GM23338 (cell line): ENCODE measurements at regions not wholly inside any gene's neighbourhood (a gene's known extent, or its start where the extent isn't known, plus 50 kb on each side); places are given as distances from the start of the nearest gene placed in this dataset.

Experiments used
- ATAC-seq: fragments of 200-7000 bp; cut with Tn5 transposase; 3 replicates; pipeline ENCODE4 v1.9.1; 2020
- DNase-seq: peaks from one replicate; pipeline ENCODE4 v3.0.0-alpha.2; 2015; ENCODE audit warnings: low spot score
- H2AFZ ChIP-seq: fragments of 200-600 bp; sonication (generic); 2 replicates; pipeline ENCODE4 v1.8.0; 2016; ENCODE audit warnings: antibody characterized with exemption, mild to moderate bottlenecking, moderate library complexity
- H3F3A ChIP-seq: fragments of 200-600 bp; sonication (generic); replicated peaks from 2 replicates; pipeline ENCODE4 v1.8.0; 2017; ENCODE audit warnings: antibody characterized with exemption, mixed run types, low read depth
- H3K27ac ChIP-seq: fragments of 200-600 bp; sonication (generic); 2 replicates; pipeline ENCODE4 v1.6.1; 2016; ENCODE audit warnings: low read depth
- H3K27me3 ChIP-seq: fragments of 200-600 bp; sonication (generic); 2 replicates; pipeline ENCODE4 v1.8.0; 2016; ENCODE audit warnings: mild to moderate bottlenecking, mixed run types, moderate library complexity; ENCODE audit not compliant: insufficient read depth
- H3K36me3 ChIP-seq: fragments of 200-600 bp; sonication (generic); 2 replicates; pipeline ENCODE4 v1.8.0; 2016; ENCODE audit warnings: mild to moderate bottlenecking; ENCODE audit not compliant: insufficient read depth
- H3K4me1 ChIP-seq: fragments of 200-600 bp; sonication (generic); 2 replicates; pipeline ENCODE4 v1.8.0; 2016; ENCODE audit warnings: mild to moderate bottlenecking, moderate library complexity; ENCODE audit not compliant: insufficient read depth
- H3K4me2 ChIP-seq: fragments of 200-600 bp; sonication (generic); 2 replicates; pipeline ENCODE4 v1.7.1; 2017; ENCODE audit warnings: mixed run types
- H3K4me3 ChIP-seq: fragments of 200-600 bp; sonication (generic); 2 replicates; pipeline ENCODE4 v1.6.1; 2016; ENCODE audit warnings: mixed run types
- H3K79me2 ChIP-seq: fragments of 200-600 bp; sonication (generic); replicated peaks from 2 replicates; pipeline ENCODE4 v1.8.0; 2017; ENCODE audit warnings: mild to moderate bottlenecking; ENCODE audit not compliant: insufficient read depth
- H3K9me2 ChIP-seq: fragments of 200-600 bp; sonication (generic); 2 replicates; pipeline ENCODE4 v1.8.0; 2017; ENCODE audit not compliant: insufficient read depth
- H4K20me1 ChIP-seq: fragments of 200-600 bp; sonication (generic); replicated peaks from 2 replicates; pipeline ENCODE4 v1.8.0; 2017; ENCODE audit warnings: mild to moderate bottlenecking; ENCODE audit not compliant: insufficient read depth
- H3K27ac Mint-ChIP-seq: 2 replicates; pipeline ENCODE4 v1.8.0; 2020; ENCODE audit warnings: inconsistent platforms, mild to moderate bottlenecking, moderate library complexity, mixed read lengths
- H3K27me3 Mint-ChIP-seq: 3 replicates; pipeline ENCODE4 v1.8.0; 2022; ENCODE audit warnings: low read depth, mild to moderate bottlenecking, moderate library complexity, mixed read lengths, inconsistent platforms; ENCODE audit not compliant: insufficient read depth, poor library complexity
- H3K36me3 Mint-ChIP-seq: 3 replicates; pipeline ENCODE4 v1.8.0; 2021; ENCODE audit warnings: low read depth, mild to moderate bottlenecking, inconsistent platforms, moderate library complexity, mixed read lengths
- H3K4me1 Mint-ChIP-seq: 3 replicates; pipeline ENCODE4 v1.8.0; 2020; ENCODE audit warnings: mild to moderate bottlenecking, inconsistent platforms, mixed read lengths
- H3K4me3 Mint-ChIP-seq: 3 replicates; pipeline ENCODE4 v1.8.0; 2021; ENCODE audit warnings: moderate library complexity, mild to moderate bottlenecking, inconsistent platforms, mixed read lengths
- H3K9me3 Mint-ChIP-seq: 3 replicates; pipeline ENCODE4 v1.8.0; 2020; ENCODE audit warnings: moderate library complexity, mild to moderate bottlenecking, inconsistent platforms, mixed read lengths
- CREB1 ChIP-seq: fragments of 250-450 bp; sonication (Bioruptor Pico); IDR thresholded peaks from 2 replicates; pipeline ENCODE4 v1.5.0; 2020; ENCODE audit warnings: low read depth, mild to moderate bottlenecking, moderate library complexity
- CTCF ChIP-seq, 2 experiments: fragments of 200-600 bp in 1 of 2; sonication (generic) in 1 of 2; conservative IDR thresholded peaks; 2 replicates each; pipeline versions ENCODE4 v1.5.1 to v1.6.1; 2016 to 2017; ENCODE audit warnings: antibody characterized with exemption in 2 of 2, low read depth in 2 of 2, mild to moderate bottlenecking in 2 of 2, moderate library complexity in 1 of 2
- EZH2 ChIP-seq: fragments of 200-600 bp; sonication (generic); IDR thresholded peaks from one replicate; pipeline ENCODE4 v1.8.0; 2017; ENCODE audit warnings: antibody characterized with exemption, mild to moderate bottlenecking, low read depth; ENCODE audit not compliant: unreplicated experiment
- EZH2phosphoT487 ChIP-seq: fragments of 200-600 bp; sonication (generic); IDR thresholded peaks from one replicate; pipeline ENCODE4 v1.8.1; 2018; ENCODE audit warnings: antibody characterized with exemption; ENCODE audit not compliant: unreplicated experiment
- JUNB ChIP-seq: IDR thresholded peaks from one replicate; pipeline ENCODE4 v1.6.1; 2016; ENCODE audit warnings: antibody characterized with exemption; ENCODE audit not compliant: unreplicated experiment
- NANOG ChIP-seq: IDR thresholded peaks from 2 replicates; pipeline ENCODE4 v1.6.1; 2016; ENCODE audit warnings: antibody characterized with exemption, borderline replicate concordance
- POLR2AphosphoS5 ChIP-seq: IDR thresholded peaks from 2 replicates; pipeline ENCODE4 v1.6.1; 2016; ENCODE audit warnings: antibody characterized with exemption, low read depth
- REST ChIP-seq: IDR thresholded peaks from one replicate; pipeline ENCODE4 v1.6.1; 2018; ENCODE audit warnings: antibody characterized with exemption; ENCODE audit not compliant: unreplicated experiment
- STAT1 ChIP-seq: IDR thresholded peaks from one replicate; pipeline ENCODE4 v1.6.1; 2016; ENCODE audit warnings: antibody characterized with exemption; ENCODE audit not compliant: unreplicated experiment
- ZNF114 ChIP-seq: fragments of 250-450 bp; sonication (Bioruptor Pico); IDR thresholded peaks from 2 replicates; pipeline ENCODE4 v1.5.0; 2020; ENCODE audit warnings: mild to moderate bottlenecking, moderate library complexity
- ZNF331 ChIP-seq: fragments of 250-450 bp; sonication (Bioruptor Pico); IDR thresholded peaks from 2 replicates; pipeline ENCODE4 v1.5.0; 2020; ENCODE audit warnings: low read depth, mild to moderate bottlenecking, moderate library complexity
- TF ChIP-seq, protein P1 (sequence below): IDR thresholded peaks from 2 replicates; pipeline ENCODE4 v1.6.1; 2016; ENCODE audit warnings: antibody characterized with exemption
- TF ChIP-seq, protein P2 (sequence below): fragments of 250-450 bp; sonication (Bioruptor Pico); IDR thresholded peaks from 2 replicates; pipeline ENCODE4 v1.5.0; 2020; ENCODE audit warnings: mild to moderate bottlenecking, moderate library complexity

GRCh38 chr2:67218056-67218455 lies 179.1 kb upstream of the ETAA1 start:
- DNase-seq = peak; percentile 25
- peaks cover 2% of the 10 kb centered on the region for H3K27me3 Mint-ChIP-seq
- no peak overlapping the region for H3K4me3 ChIP-seq

More at GRCh38 chr2:67218056-67218455, 179.1 kb upstream of the ETAA1 start:
- H3K9me2 ChIP-seq = 0 out of 2 replicates have a peak, but pooled peaks cover 8% of the 10 kb centered on the region
- peaks cover 16% of the 10 kb centered on the region for H3K4me1 Mint-ChIP-seq
- no peak for TF ChIP-seq POLR2AphosphoS5
- TF ChIP-seq, protein P1, sequence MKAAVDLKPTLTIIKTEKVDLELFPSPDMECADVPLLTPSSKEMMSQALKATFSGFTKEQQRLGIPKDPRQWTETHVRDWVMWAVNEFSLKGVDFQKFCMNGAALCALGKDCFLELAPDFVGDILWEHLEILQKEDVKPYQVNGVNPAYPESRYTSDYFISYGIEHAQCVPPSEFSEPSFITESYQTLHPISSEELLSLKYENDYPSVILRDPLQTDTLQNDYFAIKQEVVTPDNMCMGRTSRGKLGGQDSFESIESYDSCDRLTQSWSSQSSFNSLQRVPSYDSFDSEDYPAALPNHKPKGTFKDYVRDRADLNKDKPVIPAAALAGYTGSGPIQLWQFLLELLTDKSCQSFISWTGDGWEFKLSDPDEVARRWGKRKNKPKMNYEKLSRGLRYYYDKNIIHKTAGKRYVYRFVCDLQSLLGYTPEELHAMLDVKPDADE = no peak
- TF ChIP-seq REST = no peak
- TF ChIP-seq CREB1 = no peak
- no peak for TF ChIP-seq EZH2
- no peak for TF ChIP-seq ZNF331 (CRISPR knock-in tag)
- no peak for TF ChIP-seq EZH2phosphoT487
- TF ChIP-seq STAT1 = no peak
- no peak for TF ChIP-seq NANOG
- TF ChIP-seq ZNF114 (CRISPR knock-in tag) = no peak
- TF ChIP-seq JUNB = no peak
- TF ChIP-seq CTCF (conservative IDR thresholded peaks at IDR 0.05; ENCODE audit: low read depth in 2 of 2) = no peak
- TF ChIP-seq, protein P2, sequence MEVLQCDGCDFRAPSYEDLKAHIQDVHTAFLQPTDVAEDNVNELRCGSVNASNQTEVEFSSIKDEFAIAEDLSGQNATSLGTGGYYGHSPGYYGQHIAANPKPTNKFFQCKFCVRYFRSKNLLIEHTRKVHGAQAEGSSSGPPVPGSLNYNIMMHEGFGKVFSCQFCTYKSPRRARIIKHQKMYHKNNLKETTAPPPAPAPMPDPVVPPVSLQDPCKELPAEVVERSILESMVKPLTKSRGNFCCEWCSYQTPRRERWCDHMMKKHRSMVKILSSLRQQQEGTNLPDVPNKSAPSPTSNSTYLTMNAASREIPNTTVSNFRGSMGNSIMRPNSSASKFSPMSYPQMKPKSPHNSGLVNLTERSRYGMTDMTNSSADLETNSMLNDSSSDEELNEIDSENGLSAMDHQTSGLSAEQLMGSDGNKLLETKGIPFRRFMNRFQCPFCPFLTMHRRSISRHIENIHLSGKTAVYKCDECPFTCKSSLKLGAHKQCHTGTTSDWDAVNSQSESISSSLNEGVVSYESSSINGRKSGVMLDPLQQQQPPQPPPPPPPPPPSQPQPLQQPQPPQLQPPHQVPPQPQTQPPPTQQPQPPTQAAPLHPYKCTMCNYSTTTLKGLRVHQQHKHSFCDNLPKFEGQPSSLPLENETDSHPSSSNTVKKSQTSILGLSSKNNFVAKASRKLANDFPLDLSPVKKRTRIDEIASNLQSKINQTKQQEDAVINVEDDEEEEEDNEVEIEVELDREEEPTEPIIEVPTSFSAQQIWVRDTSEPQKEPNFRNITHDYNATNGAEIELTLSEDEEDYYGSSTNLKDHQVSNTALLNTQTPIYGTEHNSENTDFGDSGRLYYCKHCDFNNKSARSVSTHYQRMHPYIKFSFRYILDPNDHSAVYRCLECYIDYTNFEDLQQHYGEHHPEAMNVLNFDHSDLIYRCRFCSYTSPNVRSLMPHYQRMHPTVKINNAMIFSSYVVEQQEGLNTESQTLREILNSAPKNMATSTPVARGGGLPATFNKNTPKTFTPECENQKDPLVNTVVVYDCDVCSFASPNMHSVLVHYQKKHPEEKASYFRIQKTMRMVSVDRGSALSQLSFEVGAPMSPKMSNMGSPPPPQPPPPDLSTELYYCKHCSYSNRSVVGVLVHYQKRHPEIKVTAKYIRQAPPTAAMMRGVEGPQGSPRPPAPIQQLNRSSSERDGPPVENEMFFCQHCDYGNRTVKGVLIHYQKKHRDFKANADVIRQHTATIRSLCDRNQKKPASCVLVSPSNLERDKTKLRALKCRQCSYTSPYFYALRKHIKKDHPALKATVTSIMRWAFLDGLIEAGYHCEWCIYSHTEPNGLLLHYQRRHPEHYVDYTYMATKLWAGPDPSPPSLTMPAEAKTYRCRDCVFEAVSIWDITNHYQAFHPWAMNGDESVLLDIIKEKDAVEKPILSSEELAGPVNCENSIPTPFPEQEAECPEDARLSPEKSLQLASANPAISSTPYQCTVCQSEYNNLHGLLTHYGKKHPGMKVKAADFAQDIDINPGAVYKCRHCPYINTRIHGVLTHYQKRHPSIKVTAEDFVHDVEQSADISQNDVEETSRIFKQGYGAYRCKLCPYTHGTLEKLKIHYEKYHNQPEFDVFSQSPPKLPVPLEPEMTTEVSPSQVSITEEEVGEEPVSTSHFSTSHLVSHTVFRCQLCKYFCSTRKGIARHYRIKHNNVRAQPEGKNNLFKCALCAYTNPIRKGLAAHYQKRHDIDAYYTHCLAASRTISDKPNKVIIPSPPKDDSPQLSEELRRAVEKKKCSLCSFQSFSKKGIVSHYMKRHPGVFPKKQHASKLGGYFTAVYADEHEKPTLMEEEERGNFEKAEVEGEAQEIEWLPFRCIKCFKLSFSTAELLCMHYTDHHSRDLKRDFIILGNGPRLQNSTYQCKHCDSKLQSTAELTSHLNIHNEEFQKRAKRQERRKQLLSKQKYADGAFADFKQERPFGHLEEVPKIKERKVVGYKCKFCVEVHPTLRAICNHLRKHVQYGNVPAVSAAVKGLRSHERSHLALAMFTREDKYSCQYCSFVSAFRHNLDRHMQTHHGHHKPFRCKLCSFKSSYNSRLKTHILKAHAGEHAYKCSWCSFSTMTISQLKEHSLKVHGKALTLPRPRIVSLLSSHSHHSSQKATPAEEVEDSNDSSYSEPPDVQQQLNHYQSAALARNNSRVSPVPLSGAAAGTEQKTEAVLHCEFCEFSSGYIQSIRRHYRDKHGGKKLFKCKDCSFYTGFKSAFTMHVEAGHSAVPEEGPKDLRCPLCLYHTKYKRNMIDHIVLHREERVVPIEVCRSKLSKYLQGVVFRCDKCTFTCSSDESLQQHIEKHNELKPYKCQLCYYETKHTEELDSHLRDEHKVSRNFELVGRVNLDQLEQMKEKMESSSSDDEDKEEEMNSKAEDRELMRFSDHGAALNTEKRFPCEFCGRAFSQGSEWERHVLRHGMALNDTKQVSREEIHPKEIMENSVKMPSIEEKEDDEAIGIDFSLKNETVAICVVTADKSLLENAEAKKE = no peak
- no peak overlapping the region for H3K27ac Mint-ChIP-seq
- H3K9me3 Mint-ChIP-seq = peaks cover 11% of the 10 kb centered on the region
- peaks cover 8% of the 10 kb centered on the region for H3K4me1 ChIP-seq
- H4K20me1 ChIP-seq = no peaks in the 10 kb centered on the region
- 0 out of 2 replicates have a peak, but pooled peaks cover 3% of the 10 kb centered on the region for H3F3A ChIP-seq
- H3K4me3 Mint-ChIP-seq = no peak overlapping the region
- no peak for ATAC-seq
- no peak overlapping the region for H3K4me2 ChIP-seq
- H3K36me3 Mint-ChIP-seq = peaks cover 13% of the 10 kb centered on the region
- peak overlapping the region; percentile 56; the same call in 1 of the 2 replicates for H3K27ac ChIP-seq
- no peak overlapping the region for H2AFZ ChIP-seq
- H3K79me2 ChIP-seq = no peaks in the 10 kb centered on the region
- H3K27me3 ChIP-seq = no peaks in the 10 kb centered on the region
- no peaks in the 10 kb centered on the region for H3K36me3 ChIP-seq
